ENCODE measurements at regions not wholly inside any gene's neighbourhood (a gene's known extent, or its start where the extent isn't known, plus 50 kb on each side); places are given as distances from the start of the nearest gene placed in this dataset.

GRCh38 chr9:95822583-95823431, 52.7 kb upstream of the ERCC6L2 start:
- H3K9me3 ChIP-seq, result no peaks in the 10 kb centered on the region
- no peaks in the 10 kb centered on the region for H3K27me3 ChIP-seq
- peaks cover 0 to 9% (median 3%) of the 10 kb centered on the region in 4 donors for H3K36me3 ChIP-seq
- TF ChIP-seq CTCF (IDR thresholded peaks at IDR 0.05) (no peak), POLR2A (IDR thresholded peaks at IDR 0.05) (no peak), EP300 (IDR thresholded peaks at IDR 0.05) (no peak), POLR2AphosphoS5 (IDR thresholded peaks at IDR 0.05) (no peak)
- H3K4me1 ChIP-seq, result peaks cover 0 to 21% (median 13%) of the 10 kb centered on the region in 4 donors
- intact Hi-C loops (cut with DNase I; ENCODE audit: low total_unique reads), result no loop called here
- H3K4me3 ChIP-seq, result no peak overlapping the region
- H3K27ac ChIP-seq, result peak overlapping the region in 4 of 5 donors; percentile 30 to 52 (median 44)
- DNase-seq, result no peak
- 67 to 76% (median 70%) methylated on average over 11 of the region's 11 CpGs for WGBS, 5 donors

- Histone ChIP-seq H3K36me3 (peaks cover 0 to 9% (median 3%) of the 10 kb centered on the region in 4 donors), H3K4me1 (peaks cover 0 to 21% (median 13%) of the 10 kb centered on the region in 4 donors), H3K4me3 (no peak overlapping the region), H3K27me3 (no peaks in the 10 kb centered on the region), H3K27ac (peak overlapping the region in 3 of 5 donors; percentile 38 to 52 (median 49)), H3K9me3 (no peaks in the 10 kb centered on the region)
- WGBS, 5 donors, result 87 to 94% (median 92%) methylated on average over 3 of the region's 3 CpGs
- DNase-seq, result no peak
- intact Hi-C loops (cut with DNase I; ENCODE audit: low total_unique reads), result no loop called here
- no peak for TF ChIP-seq POLR2A (IDR thresholded peaks at IDR 0.05)
- no peak for TF ChIP-seq EP300 (IDR thresholded peaks at IDR 0.05)
- no peak for TF ChIP-seq POLR2AphosphoS5 (IDR thresholded peaks at IDR 0.05)
- TF ChIP-seq CTCF (IDR thresholded peaks at IDR 0.05), result no peak
These were observed 53.5 kb upstream of the ERCC6L2 start for GRCh38 chr9:95822015-95822414.

GRCh38 chr9:95820074-95820473, 55.4 kb upstream of the ERCC6L2 start:
- no peak for DNase-seq
- Histone ChIP-seq H3K9me3 (no peaks in the 10 kb centered on the region), H3K36me3 (peaks cover 0 to 9% (median 3%) of the 10 kb centered on the region in 4 donors), H3K27me3 (no peaks in the 10 kb centered on the region), H3K4me1 (peaks cover 0 to 21% (median 13%) of the 10 kb centered on the region in 4 donors), H3K4me3 (no peak overlapping the region), H3K27ac (no peak overlapping the region)
- intact Hi-C loops (cut with DNase I; ENCODE audit: low total_unique reads), result no loop called here
- WGBS, 5 donors, result 95 to 99% (median 96%) methylated on average over 8 of the region's 8 CpGs
- TF ChIP-seq POLR2A (IDR thresholded peaks at IDR 0.05) (no peak), POLR2AphosphoS5 (IDR thresholded peaks at IDR 0.05) (no peak), EP300 (IDR thresholded peaks at IDR 0.05) (no peak), CTCF (IDR thresholded peaks at IDR 0.05) (no peak)

- H3K36me3 ChIP-seq, result peaks cover 0 to 9% (median 3%) of the 10 kb centered on the region in 4 donors
- no peak overlapping the region for H3K27ac ChIP-seq
- DNase-seq, result no peak
- no peaks in the 10 kb centered on the region for H3K27me3 ChIP-seq
- 88 to 92% (median 91%) methylated on average over 10 of the region's 10 CpGs for WGBS, 5 donors
- no peak for TF ChIP-seq POLR2AphosphoS5 (IDR thresholded peaks at IDR 0.05)
- TF ChIP-seq EP300 (IDR thresholded peaks at IDR 0.05), result no peak
- TF ChIP-seq POLR2A (IDR thresholded peaks at IDR 0.05), result no peak
- TF ChIP-seq CTCF (IDR thresholded peaks at IDR 0.05), result no peak
- peaks cover 0 to 21% (median 13%) of the 10 kb centered on the region in 4 donors for H3K4me1 ChIP-seq
- H3K9me3 ChIP-seq, result no peaks in the 10 kb centered on the region
- H3K4me3 ChIP-seq, result no peak overlapping the region
- intact Hi-C loops (cut with DNase I; ENCODE audit: low total_unique reads), result no loop called here
These were observed 55.9 kb upstream of the ERCC6L2 start for GRCh38 chr9:95819636-95820035.
